ENCODE measurements at regions not wholly inside any gene's neighbourhood (a gene's known extent, or its start where the extent isn't known, plus 50 kb on each side); places are given as distances from the start of the nearest gene placed in this dataset.

- FAIRE-seq: no peak
- no peak for DNase-seq (ENCODE audit: low read depth)
- TF ChIP-seq CTCF (IDR thresholded peaks at IDR 0.05; ENCODE audit: insufficient read depth, low read length, severe bottlenecking): no peak
- no peaks in the 10 kb centered on the region for H3K27me3 ChIP-seq (ENCODE audit: control insufficient read depth, insufficient read depth, low read length)
- no peak overlapping the region for H3K4me3 ChIP-seq (ENCODE audit: low read depth, low read length)
- H3K36me3 ChIP-seq (ENCODE audit: control insufficient read depth, insufficient read depth, low read length): no peaks in the 10 kb centered on the region
Observed at GRCh38 chr3:109774108-109774507, 436.8 kb upstream of the DPPA4 start.

- no peak for TF ChIP-seq CTCF (IDR thresholded peaks at IDR 0.05; ENCODE audit: insufficient read depth, low read length, severe bottlenecking)
- H3K4me3 ChIP-seq (ENCODE audit: low read depth, low read length): no peak overlapping the region
- FAIRE-seq (no peak), DNase-seq (ENCODE audit: low read depth) (peak; percentile 47)
- H3K27me3 ChIP-seq (ENCODE audit: control insufficient read depth, insufficient read depth, low read length): no peaks in the 10 kb centered on the region
- no peaks in the 10 kb centered on the region for H3K36me3 ChIP-seq (ENCODE audit: control insufficient read depth, insufficient read depth, low read length)
Observed at GRCh38 chr3:109784285-109784684, 446.9 kb upstream of the DPPA4 start.

DNA sequence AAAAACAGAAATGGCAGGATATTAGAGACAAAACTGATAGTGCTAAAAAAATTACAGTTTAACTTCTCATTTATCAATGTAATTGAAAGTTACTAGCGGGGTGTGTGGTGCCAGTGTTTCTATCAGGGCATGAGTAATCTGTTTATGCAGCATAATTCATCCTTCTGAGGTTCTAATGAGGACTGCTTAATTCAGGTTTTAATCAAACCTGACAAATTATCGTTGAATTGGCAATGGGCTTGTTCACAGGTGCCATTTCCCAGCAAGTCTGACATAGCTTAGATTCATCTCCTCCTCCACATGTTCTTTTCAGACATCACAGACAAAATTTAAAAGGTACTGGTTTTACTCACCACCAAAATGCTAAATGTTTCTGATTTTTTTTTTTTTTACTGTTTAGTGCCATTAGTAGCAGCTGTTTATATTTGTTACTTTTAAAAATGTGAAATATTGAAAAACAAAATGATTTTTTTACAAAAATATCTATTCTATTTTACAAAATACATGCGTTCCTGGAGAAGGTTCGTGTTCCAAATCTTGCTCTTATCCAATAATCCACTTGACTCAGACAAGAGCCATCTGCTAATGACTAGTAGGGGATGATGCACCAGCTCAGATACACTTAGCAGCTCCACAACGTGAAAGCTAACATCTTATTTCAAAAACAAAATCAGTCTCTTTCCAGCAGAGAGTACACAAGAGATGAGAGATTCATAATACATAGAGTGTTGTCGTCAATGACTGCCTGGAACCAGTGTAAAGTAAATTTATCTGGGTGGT lies 447.7 kb upstream of the DPPA4 start:
- Histone ChIP-seq H3K4me3 (ENCODE audit: low read depth, low read length) (no peak overlapping the region), H3K36me3 (ENCODE audit: control insufficient read depth, insufficient read depth, low read length) (no peaks in the 10 kb centered on the region), H3K27me3 (ENCODE audit: control insufficient read depth, insufficient read depth, low read length) (no peaks in the 10 kb centered on the region)
- DNase-seq (ENCODE audit: low read depth) (no peak), FAIRE-seq (no peak)
- TF ChIP-seq CTCF (IDR thresholded peaks at IDR 0.05; ENCODE audit: insufficient read depth, low read length, severe bottlenecking): no peak

DNA sequence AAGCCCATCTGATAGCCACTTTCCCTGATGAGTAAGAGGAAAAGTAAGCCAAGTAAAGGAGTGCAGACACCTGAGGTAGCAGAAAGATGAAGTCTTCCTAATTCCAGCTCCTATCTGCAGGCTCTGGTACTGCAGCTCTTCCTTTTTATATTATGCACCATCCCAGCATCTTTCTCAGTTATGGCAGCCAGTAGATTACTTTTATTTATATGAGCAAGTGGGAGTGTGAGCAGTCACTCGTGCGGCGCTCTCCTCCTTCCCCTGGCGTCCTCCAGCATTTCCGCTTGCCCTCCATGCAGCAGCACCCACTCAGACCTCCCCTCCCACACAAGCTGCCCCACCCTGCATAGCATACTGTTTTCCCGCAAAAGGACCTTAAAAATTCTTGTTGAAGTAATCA lies 465.9 kb upstream of the DPPA4 start:
- H3K27me3 ChIP-seq (ENCODE audit: control insufficient read depth, insufficient read depth, low read length): no peaks in the 10 kb centered on the region
- TF ChIP-seq CTCF (IDR thresholded peaks at IDR 0.05; ENCODE audit: insufficient read depth, low read length, severe bottlenecking): peak; percentile 59
- no peak overlapping the region for H3K4me3 ChIP-seq (ENCODE audit: low read depth, low read length)
- peak; percentile 36 for DNase-seq (ENCODE audit: low read depth)
- H3K36me3 ChIP-seq (ENCODE audit: control insufficient read depth, insufficient read depth, low read length): no peaks in the 10 kb centered on the region
- no peak for FAIRE-seq

- DNase-seq (ENCODE audit: low read depth) (peak; percentile 96), FAIRE-seq (no peak)
- TF ChIP-seq CTCF (IDR thresholded peaks at IDR 0.05; ENCODE audit: insufficient read depth, low read length, severe bottlenecking): no peak
Observed at GRCh38 chr3:109804697-109805096, 467.4 kb upstream of the DPPA4 start.

DNA sequence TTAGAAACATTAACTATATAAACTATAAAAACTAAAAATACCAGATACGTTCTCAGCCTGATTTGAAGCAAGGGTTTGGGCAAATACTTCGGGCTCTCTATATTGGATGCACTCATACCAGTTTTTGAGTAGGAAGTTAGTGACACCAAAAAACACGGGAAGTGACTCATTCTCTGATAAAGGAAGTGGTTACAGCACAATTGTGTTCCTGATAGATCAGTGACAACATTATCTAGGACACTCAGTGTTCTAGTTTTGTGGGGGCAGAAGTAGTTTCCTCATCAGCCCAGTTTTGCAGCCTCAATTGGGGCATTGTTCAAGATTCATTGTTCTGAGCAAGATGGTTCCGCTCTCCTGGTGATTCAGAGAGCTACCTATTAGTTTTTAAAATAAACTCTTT lies 469.6 kb upstream of the DPPA4 start:
- no peak for TF ChIP-seq CTCF (IDR thresholded peaks at IDR 0.05; ENCODE audit: insufficient read depth, low read length, severe bottlenecking)
- Histone ChIP-seq H3K36me3 (ENCODE audit: control insufficient read depth, insufficient read depth, low read length) (no peaks in the 10 kb centered on the region), H3K4me3 (ENCODE audit: low read depth, low read length) (no peak overlapping the region), H3K27me3 (ENCODE audit: control insufficient read depth, insufficient read depth, low read length) (no peaks in the 10 kb centered on the region)
- DNase-seq (ENCODE audit: low read depth) (peak; percentile 79), FAIRE-seq (no peak)

More at GRCh38 chr3:109804697-109805096, 467.4 kb upstream of the DPPA4 start:
- Histone ChIP-seq H3K27me3 (ENCODE audit: control insufficient read depth, insufficient read depth, low read length) (no peaks in the 10 kb centered on the region), H3K36me3 (ENCODE audit: control insufficient read depth, insufficient read depth, low read length) (no peaks in the 10 kb centered on the region), H3K4me3 (ENCODE audit: low read depth, low read length) (no peak overlapping the region)

Measured in bronchial epithelial cell (primary cell).